Occipital lobe (tissue), 1 donor: ENCODE measurements at regions not wholly inside any gene's neighbourhood (a gene's known extent, or its start where the extent isn't known, plus 50 kb on each side); places are given as distances from the start of the nearest gene placed in this dataset.
"Not testable (repeated sequence)": the region's sequence is repeated elsewhere in the genome, so short reads cannot be mapped to it uniquely, and the experiment has no call there.

Experiments
- DNase-seq: peaks from one replicate; lab custom pipeline; 2025; lab: John Stamatoyannopoulos, UW

- no peak for DNase-seq
Measured at GRCh38 chr3:20403986-20404740, 218.2 kb upstream of the SGO1 start.

DNA sequence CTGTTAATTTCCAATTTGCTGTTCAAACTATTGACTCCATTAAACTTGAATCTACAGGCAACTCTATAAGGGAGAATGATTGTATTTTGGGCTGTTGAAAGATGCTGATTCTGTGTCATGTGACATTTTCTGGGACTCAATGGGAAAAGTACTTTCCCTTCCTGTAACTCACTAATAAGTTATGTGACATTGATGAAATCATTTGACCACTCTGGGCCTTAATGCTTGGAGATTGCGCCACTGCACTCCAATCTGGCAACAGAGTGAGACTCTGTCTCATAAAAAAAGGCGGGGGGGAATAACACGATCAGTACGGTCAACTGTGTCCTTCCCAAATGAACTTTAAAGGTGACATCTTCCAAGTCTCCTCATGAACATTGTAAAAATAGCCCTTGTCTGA lies 215.2 kb upstream of the SGO1 start:
- DNase-seq: no peak

DNA sequence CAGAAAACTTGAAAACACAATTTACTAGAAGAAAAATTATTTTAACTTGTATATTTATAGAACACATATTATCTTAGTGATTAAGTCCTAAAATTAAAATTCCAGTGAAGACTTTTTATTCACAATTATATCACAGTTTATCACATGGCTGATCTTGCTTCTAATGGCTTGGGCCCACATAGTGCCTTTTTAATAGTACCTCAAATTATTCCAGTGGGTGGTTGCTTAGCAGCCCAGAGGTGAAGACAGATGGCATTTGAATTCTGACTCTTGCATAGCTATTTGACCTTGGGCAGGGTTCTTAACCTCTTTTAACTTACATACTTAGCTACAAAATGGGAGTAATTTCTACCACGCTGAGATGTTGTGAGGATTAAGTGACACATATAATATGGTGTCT lies 214.7 kb upstream of the SGO1 start:
- no peak for DNase-seq

DNA sequence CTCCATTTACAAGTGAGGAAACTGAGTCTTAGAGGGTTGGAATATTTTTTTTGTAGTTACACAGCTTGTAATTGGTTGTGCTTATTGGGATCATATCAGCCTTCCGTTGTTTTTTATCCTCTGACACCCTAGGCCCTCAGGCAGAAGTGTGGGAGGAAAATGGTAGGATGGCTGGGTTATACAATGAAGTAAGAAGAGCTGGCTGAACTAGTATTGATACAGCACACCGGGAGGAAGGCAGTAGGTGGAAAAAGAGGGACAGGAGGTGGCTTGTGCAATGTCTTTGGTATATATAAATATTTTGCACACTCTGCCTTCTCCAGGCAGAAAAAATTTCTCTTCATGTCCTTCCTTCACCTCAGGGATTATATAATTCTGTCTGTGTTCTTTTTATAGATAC lies 214.3 kb upstream of the SGO1 start:
- DNase-seq: no peak

DNA sequence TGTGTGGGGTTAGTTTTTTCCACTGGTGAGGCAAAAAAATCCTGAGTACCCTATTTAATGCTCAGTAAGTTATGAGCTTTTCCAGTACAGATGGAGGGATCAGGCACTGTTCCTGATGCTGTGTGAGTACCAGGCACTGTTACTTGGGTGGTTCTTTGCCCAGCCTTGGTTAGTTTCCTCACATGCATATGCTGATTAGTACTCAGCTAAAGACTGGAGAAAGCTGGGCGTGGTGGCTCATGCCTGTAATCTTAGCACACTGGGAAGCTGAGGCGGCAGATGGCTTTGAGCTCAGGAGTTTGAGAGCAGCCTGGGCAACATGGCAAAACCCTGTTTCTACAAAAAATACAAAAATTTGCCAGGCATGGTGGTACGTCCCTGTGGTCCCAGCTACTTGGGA lies 210.3 kb upstream of the SGO1 start:
- no peak for DNase-seq

DNA sequence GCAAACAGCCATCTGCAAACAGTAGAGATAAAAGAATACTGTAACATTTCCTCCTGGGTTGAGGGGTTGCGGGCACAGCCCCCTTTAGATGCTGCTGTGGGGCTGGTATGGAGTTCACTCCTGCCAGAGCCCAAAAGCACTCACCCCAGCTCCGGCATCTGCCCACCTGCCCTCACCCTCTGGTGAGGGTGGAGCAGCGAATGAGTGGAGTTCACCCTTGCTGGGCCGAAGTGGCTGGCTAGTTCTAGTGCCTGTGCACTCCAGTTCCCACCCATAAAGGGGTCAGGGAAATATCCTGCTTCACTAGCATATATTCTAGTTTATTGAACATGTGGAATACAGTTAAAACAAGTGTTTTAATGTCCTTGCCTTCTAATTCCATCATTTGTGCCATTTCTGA lies 209.7 kb upstream of the SGO1 start:
- no peak for DNase-seq

DNA sequence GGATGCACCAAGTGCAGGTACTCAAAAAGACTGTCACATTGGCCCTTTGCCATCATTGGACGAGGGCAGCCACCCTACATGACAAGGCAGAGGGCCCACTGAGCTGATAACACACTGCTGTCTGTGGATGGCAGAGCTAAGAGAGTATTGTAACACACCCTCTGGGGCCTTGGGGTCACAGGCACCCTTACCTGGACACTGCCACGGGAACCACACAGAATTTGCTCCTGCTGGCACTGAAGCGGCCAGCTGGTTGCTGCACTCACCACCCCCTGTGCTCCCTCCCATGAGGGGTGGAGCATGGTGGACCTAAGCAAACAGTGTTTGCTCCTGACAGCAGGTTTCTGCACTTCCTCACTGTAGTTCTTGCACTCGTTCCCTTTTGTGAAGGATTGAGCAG lies 208.2 kb upstream of the SGO1 start:
- no peak for DNase-seq

DNA sequence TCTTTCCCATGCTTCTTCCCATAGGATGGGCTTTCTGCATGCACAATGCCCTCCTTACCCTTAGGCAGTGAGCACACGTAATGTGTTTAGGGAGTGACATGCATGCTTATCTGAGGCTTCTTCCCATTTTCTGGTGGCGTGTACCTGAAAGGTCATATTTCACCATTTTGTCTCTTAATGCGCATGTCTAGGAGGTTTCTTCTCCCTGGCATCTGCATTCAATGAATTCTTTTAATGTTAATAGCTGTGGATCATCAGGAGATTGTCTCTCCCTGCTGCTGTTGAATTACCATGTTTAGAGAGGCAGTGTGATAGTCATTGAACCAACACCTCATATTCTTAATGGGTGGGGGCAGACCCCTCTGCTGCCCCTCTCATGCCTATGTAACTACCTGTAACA lies 205.6 kb upstream of the SGO1 start:
- no peak for DNase-seq

DNA sequence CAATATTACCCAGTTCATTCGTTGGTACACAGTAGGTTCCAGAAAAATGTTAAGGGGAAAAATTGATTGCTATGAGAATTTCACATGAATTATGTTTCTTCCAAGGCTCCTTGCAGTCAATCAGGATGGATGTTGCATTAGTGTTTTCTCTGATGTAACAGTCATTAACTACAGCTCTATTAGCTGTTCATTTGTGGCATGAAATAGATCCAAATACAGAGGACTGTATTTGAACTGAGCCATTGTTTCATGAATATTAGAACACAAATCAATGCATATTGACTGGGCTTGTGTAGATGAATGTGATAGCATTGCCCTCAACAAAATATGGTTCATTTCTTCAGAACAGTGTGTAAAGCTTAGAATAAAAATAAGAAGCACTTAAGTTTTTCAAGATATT lies 203.0 kb upstream of the SGO1 start:
- no peak for DNase-seq

- DNase-seq: no peak
Measured at GRCh38 chr3:20380295-20380694, 194.3 kb upstream of the SGO1 start.

DNA sequence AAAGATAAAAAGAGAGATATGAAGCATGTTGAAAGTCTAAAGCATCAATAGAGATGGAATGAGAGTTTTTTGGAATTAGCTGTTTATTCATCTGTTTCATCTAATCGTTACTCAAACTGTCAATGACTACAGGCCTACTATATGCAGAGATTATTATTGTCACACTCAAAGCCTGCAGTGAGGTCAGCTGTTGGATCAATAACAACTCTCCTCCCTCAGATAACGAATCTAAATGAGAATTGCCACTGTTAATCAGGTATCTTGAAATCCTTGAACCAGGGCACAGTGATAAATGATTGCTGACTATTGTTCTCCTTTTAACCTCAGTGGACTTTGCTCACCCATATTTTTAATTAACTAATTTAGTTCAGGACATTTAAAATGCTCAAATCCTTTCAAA lies 192.3 kb upstream of the SGO1 start:
- no peak for DNase-seq

DNA sequence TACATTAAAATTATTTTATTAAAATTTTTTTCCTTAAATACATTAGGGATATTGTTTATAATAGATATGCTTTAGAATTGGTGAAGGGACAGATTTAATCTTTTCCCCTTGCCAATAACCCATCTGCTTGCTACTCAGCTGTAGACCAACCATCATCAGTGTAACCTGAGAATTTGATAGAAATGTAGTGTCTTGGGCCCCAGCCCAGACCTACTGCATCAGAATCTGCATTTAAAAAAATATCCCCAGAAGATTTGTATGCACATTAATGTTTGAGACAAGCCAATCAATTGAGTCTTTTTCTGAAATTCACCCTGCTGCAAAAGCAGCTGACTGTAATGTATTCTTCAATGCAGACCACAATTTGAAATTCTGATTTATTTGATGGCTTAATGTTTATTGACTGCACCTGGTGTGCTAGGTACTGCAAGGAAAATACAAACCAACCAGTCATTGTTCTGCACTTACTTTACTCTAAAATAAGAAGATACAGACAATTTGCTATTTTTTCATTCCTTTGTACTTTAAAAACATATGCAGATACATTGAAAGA lies 190.7 kb upstream of the SGO1 start:
- DNase-seq: no peak

DNA sequence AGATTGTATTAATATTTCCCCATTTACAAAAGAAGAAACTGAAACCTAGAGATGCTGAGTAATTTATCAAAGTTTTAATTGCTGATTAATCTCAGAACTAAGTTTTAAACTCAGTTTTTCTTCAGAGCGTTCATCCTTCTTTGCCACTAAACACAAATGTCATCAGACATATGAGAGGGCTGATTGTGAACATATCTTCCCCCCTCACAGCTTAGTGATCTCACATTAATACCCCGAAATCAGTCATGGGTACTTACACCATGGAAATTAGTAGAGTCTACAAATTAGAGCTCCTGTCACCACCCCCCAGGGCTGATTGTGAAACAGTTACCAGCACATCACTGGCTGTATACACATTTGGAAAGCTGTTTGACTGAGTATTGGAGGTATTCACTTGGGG lies 189.3 kb upstream of the SGO1 start:
- DNase-seq: no peak

- not testable (repeated sequence) for DNase-seq
Measured at GRCh38 chr3:20370273-20371063, 184.5 kb upstream of the SGO1 start.

- no peak for DNase-seq
Measured at GRCh38 chr3:20361000-20361399, 175.0 kb upstream of the SGO1 start.

GRCh38 chr3:20353286-20353685 lies 167.3 kb upstream of the SGO1 start:
- DNase-seq: no peak

DNA sequence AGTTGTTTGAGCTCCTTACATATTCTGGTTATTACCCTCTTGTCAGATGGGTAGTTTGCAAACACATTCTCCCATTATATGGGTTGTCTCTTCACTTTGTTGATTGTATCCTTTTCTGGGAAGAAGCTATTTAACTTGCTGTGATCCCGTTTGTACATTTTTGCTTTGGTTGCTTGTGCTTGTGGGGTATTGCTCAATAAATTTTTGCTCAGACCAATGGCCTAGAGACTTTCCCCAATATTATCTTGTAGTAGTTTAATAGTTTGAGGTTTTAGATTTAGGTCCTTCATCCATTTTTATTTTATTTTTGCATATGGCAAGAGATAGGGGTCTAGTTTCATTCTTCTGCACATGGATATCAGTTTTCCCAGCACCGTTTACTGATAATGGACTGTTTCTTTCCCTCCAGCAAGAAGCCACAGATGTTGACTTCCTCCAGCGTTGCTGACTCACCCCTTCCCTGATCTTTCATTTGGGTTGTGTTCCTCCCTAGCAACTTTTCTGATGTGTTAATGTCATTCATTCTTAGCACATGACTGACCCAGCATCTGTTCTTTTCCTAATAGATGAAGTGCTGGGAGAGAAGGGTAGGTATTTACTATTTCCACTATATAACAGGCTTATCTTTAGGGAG lies 166.7 kb upstream of the SGO1 start:
- DNase-seq: no peak

DNA sequence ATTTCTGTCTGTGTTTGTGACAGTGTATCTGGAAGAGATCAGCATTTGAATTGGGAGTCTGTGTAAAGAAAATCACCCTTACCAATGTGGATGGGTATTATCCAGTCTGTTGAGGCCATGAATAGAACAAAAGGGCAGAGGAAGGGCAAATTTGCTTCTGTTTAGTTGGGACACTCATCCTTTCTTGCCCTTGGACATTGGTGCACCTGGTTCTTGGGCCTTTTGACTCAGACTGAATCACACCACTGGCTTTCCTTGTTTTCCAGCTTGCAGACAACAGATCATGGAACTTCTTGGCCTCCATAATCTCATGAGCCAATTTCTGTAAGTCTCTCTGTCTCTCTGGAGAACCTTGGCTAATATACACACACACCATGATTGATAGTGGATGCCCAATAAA lies 164.4 kb upstream of the SGO1 start:
- DNase-seq: no peak

DNA sequence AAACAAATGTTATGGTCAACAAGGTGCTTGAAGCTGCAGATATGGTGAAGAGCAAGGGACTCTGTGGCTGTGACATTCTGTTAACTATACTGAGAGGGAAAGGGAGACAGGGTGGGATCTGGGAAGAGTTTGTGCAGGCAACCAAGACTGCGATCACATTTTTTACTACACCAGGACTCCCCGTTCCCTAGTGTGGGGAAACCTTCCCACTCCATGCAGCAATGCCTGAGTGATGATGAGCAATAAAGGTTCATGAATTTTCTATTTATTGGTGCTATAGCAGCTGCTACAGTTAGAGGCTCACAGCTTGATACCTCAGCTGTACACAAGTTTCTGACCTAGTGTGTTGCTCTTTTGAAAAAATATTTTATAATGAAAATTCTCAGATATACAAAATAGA lies 160.9 kb upstream of the SGO1 start:
- DNase-seq: no peak

GRCh38 chr3:20346369-20346768 lies 160.4 kb upstream of the SGO1 start:
- DNase-seq: no peak

DNA sequence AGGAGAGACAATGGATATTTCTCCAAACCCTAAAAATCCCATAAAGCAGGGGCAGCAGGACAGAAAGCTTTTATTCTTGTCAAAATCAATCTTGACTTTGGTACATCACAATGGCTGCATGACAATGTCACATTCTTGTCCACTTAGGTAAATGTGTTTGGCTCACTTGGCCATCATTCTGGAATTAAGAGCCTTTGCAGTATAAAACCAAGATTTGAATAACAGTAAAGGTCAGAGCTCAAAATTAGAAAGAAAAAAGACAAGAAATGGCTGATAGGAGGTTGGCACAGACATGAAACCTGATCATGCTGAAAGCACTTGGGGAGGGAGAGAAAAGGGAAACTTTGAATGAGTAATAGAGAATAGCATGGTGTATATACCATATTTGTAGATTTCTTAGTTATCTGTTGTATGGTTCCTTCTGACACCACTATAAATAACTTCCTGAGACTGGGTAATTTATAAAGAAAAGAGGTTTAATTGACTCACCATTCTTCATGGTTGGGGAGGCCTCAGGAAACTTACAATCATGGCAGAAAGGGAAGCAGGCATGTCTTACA lies 158.5 kb upstream of the SGO1 start:
- DNase-seq: no peak

- DNase-seq: no peak
Measured at GRCh38 chr3:20343790-20344189, 157.8 kb upstream of the SGO1 start.
